Pancreas (tissue), 10 donors: ENCODE measurements at regions not wholly inside any gene's neighbourhood (a gene's known extent, or its start where the extent isn't known, plus 50 kb on each side); places are given as distances from the start of the nearest gene placed in this dataset.

ENCODE experiments used
- ATAC-seq, 4 donors: fragments of 200-7000 bp; cut with Tn5 transposase; one replicate each; pipeline versions ENCODE4 v1.8.0 to v1.9.1; 2020; ENCODE audit warnings: mild to moderate bottlenecking in 4 of 4, moderate library complexity in 4 of 4
- DNase-seq, 6 donors: peaks; one replicate each; pipeline ENCODE4 v3.0.0-alpha.2; 2020
- FAIRE-seq: peaks from 2 replicates; lab custom pipeline; 2012; peaks lifted over from hg19 to GRCh38; lab: Jason Lieb, UNC
- H3K27ac ChIP-seq, 4 donors: fragments of 200-600 bp; sonication (generic); 1 replicate in 3 of 4; 2 replicates in 1 of 4; pipeline versions ENCODE4 v1.5.0 to v1.8.0; 2020
- H3K27me3 ChIP-seq, 4 donors: fragments of 200-600 bp; one replicate each; pipeline ENCODE4 v1.8.0; 2021
- H3K36me3 ChIP-seq, 3 donors: fragments of 200-600 bp; sonication (generic) in 1 of 3; one replicate each; pipeline versions ENCODE4 v1.5.0 to v1.8.0; 2020 to 2021
- H3K4me1 ChIP-seq, 3 donors: fragments of 200-600 bp; one replicate each; pipeline ENCODE4 v1.8.0; 2021
- H3K4me3 ChIP-seq, 4 donors: fragments of 200-600 bp; sonication (generic) in 2 of 4; one replicate each; pipeline versions ENCODE4 v1.5.0 to v1.8.0; 2020 to 2021
- H3K9me3 ChIP-seq, 4 donors: fragments of 200-600 bp; one replicate each; pipeline ENCODE4 v1.8.0; 2021
- WGBS, 2 donors: extraction: QIAGEN DNeasy Blood & Tissue Kit; methylation state at CpG; one replicate each; pipeline ENCODE4 v1.1.7; 2013; 5-methylcytosine and 5-hydroxymethylcytosine counted together
- intact Hi-C, 3 donors: fragments of 100-400 bp; cut with DNase I; formaldehyde crosslinking; loops; one replicate each; pipeline versions ENCODE4 v1.11.1 to v1.14.2; 2022
- TF ChIP-seq, protein P1 (sequence below), 4 donors: fragments of 200-600 bp; sonication (generic) in 3 of 4; IDR thresholded peaks; one replicate each; pipeline versions ENCODE4 v1.5.0 to v1.8.0; 2021; ENCODE audit warnings: antibody characterized with exemption in 4 of 4
- donor health status: healthy with polysubstance abuse.
- donor health status: DM: no; HTN: no; CAD: no; lungs with moderate emphysema.
- donor health status: DM: no; HTN: no; CAD: no.
- donor health status: control.
- donor health status: control.
- donor health status: Bipolar disorder and iron deficiency.
- donor health status: DM: yes; HTN: yes; CAD: no.
- donor health status: DM: no; HTN: no; CAD: no.
- donor health status: DM: no; HTN: no; CAD: no.
- donor health status: DM: yes; HTN: yes; CAD: no.

DNA sequence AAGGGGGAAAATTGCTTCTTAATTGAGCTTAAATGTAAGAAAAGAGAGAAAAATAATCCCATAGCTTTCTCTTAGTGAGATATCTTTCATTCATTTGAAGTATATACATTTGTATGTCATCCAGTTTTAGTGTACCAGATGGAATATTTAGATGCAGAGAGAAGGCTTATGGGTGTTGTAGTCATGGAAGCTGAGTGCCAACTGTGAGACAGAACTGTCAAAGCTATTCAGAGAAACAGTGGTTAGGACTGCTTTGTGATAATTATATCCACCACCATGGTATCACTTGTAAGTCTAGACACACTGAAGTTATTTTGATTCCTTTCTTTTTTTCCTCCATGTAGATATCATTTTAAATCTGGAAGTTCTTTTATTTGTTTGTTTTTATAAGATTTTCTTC is 524.3 kb upstream of the EPHA7 start:
- DNase-seq (no peak), FAIRE-seq (no peak), ATAC-seq (no peak)
- intact Hi-C loops, result no loop called here
- no peaks in the 10 kb centered on the region for H3K9me3 ChIP-seq
- H3K27ac ChIP-seq, result no peak overlapping the region
- no peaks in the 10 kb centered on the region for H3K27me3 ChIP-seq
- TF ChIP-seq, protein P1, sequence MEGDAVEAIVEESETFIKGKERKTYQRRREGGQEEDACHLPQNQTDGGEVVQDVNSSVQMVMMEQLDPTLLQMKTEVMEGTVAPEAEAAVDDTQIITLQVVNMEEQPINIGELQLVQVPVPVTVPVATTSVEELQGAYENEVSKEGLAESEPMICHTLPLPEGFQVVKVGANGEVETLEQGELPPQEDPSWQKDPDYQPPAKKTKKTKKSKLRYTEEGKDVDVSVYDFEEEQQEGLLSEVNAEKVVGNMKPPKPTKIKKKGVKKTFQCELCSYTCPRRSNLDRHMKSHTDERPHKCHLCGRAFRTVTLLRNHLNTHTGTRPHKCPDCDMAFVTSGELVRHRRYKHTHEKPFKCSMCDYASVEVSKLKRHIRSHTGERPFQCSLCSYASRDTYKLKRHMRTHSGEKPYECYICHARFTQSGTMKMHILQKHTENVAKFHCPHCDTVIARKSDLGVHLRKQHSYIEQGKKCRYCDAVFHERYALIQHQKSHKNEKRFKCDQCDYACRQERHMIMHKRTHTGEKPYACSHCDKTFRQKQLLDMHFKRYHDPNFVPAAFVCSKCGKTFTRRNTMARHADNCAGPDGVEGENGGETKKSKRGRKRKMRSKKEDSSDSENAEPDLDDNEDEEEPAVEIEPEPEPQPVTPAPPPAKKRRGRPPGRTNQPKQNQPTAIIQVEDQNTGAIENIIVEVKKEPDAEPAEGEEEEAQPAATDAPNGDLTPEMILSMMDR (IDR thresholded peaks at IDR 0.05), result no peak
- no peaks in the 10 kb centered on the region for H3K4me1 ChIP-seq
- no peak overlapping the region for H3K4me3 ChIP-seq
- no peaks in the 10 kb centered on the region for H3K36me3 ChIP-seq

- Histone ChIP-seq H3K9me3 (no peaks in the 10 kb centered on the region), H3K27me3 (no peaks in the 10 kb centered on the region), H3K4me3 (no peak overlapping the region), H3K4me1 (no peaks in the 10 kb centered on the region), H3K27ac (no peak overlapping the region), H3K36me3 (no peaks in the 10 kb centered on the region)
- no peak for DNase-seq
- intact Hi-C loops, result no loop called here
- TF ChIP-seq, protein P1 (IDR thresholded peaks at IDR 0.05), result no peak
- ATAC-seq, result no peak
- no peak for FAIRE-seq
- WGBS, 2 donors, result 26 to 55% methylated on average over 2 of the region's 2 CpGs
Observed at GRCh38 chr6:93940381-93940780, 521.0 kb upstream of the EPHA7 start.

- H3K4me3 ChIP-seq, result no peak overlapping the region
- H3K4me1 ChIP-seq, result no peaks in the 10 kb centered on the region
- ATAC-seq, result no peak
- no peak for DNase-seq
- H3K27me3 ChIP-seq, result no peaks in the 10 kb centered on the region
- H3K27ac ChIP-seq, result no peak overlapping the region
- FAIRE-seq, result no peak
- intact Hi-C loops, result no loop called here
- TF ChIP-seq, protein P1 (IDR thresholded peaks at IDR 0.05), result no peak
- H3K36me3 ChIP-seq, result no peaks in the 10 kb centered on the region
- H3K9me3 ChIP-seq, result no peaks in the 10 kb centered on the region
- 70 to 73% methylated on average over 2 of the region's 2 CpGs for WGBS, 2 donors
Observed at GRCh38 chr6:93932175-93932574, 512.8 kb upstream of the EPHA7 start.

DNA sequence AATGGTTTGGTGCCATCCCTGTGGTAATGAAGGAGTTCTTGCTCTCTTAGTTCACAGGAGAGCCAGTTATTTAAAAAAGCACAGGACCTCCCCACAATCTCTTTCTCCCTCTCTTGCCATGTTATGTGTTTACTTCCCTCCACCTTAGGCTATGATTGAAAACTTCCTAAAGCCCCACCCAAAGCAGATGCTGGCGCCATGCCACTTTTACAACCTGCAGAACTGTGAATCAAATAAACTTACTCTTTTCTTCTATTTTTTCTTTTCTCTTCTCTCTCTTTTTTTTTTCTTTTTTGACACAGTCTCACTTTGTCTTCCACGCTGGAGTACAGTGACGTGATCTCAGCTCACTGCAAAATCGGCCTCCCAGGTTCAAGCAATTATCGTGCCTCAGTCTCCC is 508.4 kb upstream of the EPHA7 start:
- DNase-seq, result peak in 3 of 6 donors; percentile 4 to 39 (median 15)
- Histone ChIP-seq H3K27ac (no peak overlapping the region), H3K36me3 (no peaks in the 10 kb centered on the region), H3K4me1 (no peaks in the 10 kb centered on the region), H3K4me3 (no peak overlapping the region), H3K27me3 (no peaks in the 10 kb centered on the region), H3K9me3 (no peaks in the 10 kb centered on the region)
- TF ChIP-seq, protein P1 (IDR thresholded peaks at IDR 0.05), result no peak
- ATAC-seq, result no peak
- no peak for FAIRE-seq
- 78 to 92% methylated on average over 5 of the region's 5 CpGs for WGBS, 2 donors
- intact Hi-C loops, result no loop called here

- no peak overlapping the region for H3K27ac ChIP-seq
- ATAC-seq, result peak; percentile 67 to 89 (median 80)
- FAIRE-seq, result no peak
Observed at GRCh38 chr6:93919365-93919764, 500.0 kb upstream of the EPHA7 start.

More at GRCh38 chr6:93919365-93919764, 500.0 kb upstream of the EPHA7 start:
- Histone ChIP-seq H3K4me1 (no peaks in the 10 kb centered on the region), H3K27me3 (peaks cover 0 to 1% (median 0%) of the 10 kb centered on the region in 4 donors), H3K9me3 (no peaks in the 10 kb centered on the region), H3K4me3 (no peak overlapping the region), H3K36me3 (no peaks in the 10 kb centered on the region)
- TF ChIP-seq, protein P1 (IDR thresholded peaks at IDR 0.05), result no peak
- peak in 1 of 6 donors; percentile 11 for DNase-seq
- WGBS, 2 donors, result 30 to 32% methylated on average over 1 of the region's 1 CpG
- intact Hi-C loops, result no loop called here
